Muscle layer of colon (tissue), 2 donors: ENCODE measurements at regions not wholly inside any gene's neighbourhood (a gene's known extent, or its start where the extent isn't known, plus 50 kb on each side); places are given as distances from the start of the nearest gene placed in this dataset.

Experiments used
- H3K27ac ChIP-seq: one replicate; pipeline ENCODE4 v1.7.0; 2013; ENCODE audit warnings: low read depth, mild to moderate bottlenecking, low read length, moderate library complexity
- H3K27me3 ChIP-seq, 2 donors: one replicate each; pipeline ENCODE4 v1.7.0; 2013; ENCODE audit warnings: low read length in 2 of 2, mild to moderate bottlenecking in 2 of 2; ENCODE audit not compliant: insufficient read depth in 2 of 2, control insufficient read depth in 1 of 2
- H3K36me3 ChIP-seq: one replicate; pipeline ENCODE4 v1.7.0; 2013; ENCODE audit warnings: mild to moderate bottlenecking, low read length; ENCODE audit not compliant: insufficient read depth
- H3K4me1 ChIP-seq: one replicate; pipeline ENCODE4 v1.7.0; 2013; ENCODE audit warnings: mild to moderate bottlenecking, low read length; ENCODE audit not compliant: insufficient read depth
- H3K4me3 ChIP-seq, 2 donors: one replicate each; pipeline ENCODE4 v1.7.0; 2013; ENCODE audit warnings: low read length in 2 of 2, low read depth in 1 of 2, mild to moderate bottlenecking in 1 of 2, moderate library complexity in 1 of 2
- H3K9ac ChIP-seq: one replicate; pipeline ENCODE4 v1.7.0; 2013; ENCODE audit warnings: low read length
- H3K9me3 ChIP-seq: one replicate; pipeline ENCODE4 v1.7.0; 2013; ENCODE audit warnings: mild to moderate bottlenecking, low read length
- donor health status: abdominal sarcoma.
- donor health status: Adenocarcinoma of cecum.

DNA sequence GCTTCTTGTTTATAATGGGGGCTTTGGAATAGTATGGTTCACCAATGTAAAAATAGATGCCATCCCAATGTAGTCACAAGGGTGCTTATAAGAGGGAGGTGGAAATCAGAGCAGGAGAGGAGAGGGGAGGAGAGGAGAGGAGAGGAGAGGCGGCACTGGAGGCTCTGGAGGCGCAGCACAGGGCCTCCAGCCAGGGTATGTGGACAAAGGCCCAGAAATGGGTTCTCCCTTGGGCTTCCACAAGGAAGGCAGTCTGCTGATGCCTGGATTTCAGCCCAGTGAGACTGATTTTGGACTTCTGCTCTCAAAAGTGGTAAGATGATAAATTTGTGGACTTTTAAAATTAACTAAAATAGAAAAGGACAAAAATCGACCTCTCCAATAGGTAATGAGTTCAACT, 116.8 kb downstream of the RNASET2 start:
- no peak overlapping the region for H3K4me3 ChIP-seq
- no peaks in the 10 kb centered on the region for H3K4me1 ChIP-seq
- H3K9ac ChIP-seq, result no peak overlapping the region
- H3K27ac ChIP-seq, result no peak overlapping the region
- no peaks in the 10 kb centered on the region for H3K9me3 ChIP-seq
- H3K36me3 ChIP-seq, result no peaks in the 10 kb centered on the region
- no peaks in the 10 kb centered on the region for H3K27me3 ChIP-seq

DNA sequence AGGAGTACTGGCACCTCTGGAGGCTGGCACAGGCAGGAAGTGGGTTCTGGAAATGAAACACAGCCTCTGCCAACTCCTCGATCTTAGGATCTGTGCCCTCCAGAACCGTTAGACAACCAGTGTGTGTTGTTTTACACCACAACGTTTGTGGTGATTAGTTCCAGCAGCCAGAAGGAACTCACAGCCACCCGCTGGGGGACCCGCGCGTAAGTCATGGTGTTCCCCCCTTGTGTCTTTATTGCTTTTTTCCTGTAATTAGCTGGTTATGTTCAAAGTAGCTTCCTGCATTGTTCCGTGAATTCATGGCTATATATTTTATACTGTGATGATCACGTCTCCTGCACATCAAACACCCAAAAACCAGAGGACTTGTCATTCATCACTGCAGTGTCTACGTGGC, 117.4 kb downstream of the RNASET2 start:
- no peaks in the 10 kb centered on the region for H3K36me3 ChIP-seq
- H3K9me3 ChIP-seq, result no peaks in the 10 kb centered on the region
- no peaks in the 10 kb centered on the region for H3K27me3 ChIP-seq
- no peak overlapping the region for H3K9ac ChIP-seq
- no peak overlapping the region for H3K27ac ChIP-seq
- H3K4me1 ChIP-seq, result no peaks in the 10 kb centered on the region
- no peak overlapping the region for H3K4me3 ChIP-seq

DNA sequence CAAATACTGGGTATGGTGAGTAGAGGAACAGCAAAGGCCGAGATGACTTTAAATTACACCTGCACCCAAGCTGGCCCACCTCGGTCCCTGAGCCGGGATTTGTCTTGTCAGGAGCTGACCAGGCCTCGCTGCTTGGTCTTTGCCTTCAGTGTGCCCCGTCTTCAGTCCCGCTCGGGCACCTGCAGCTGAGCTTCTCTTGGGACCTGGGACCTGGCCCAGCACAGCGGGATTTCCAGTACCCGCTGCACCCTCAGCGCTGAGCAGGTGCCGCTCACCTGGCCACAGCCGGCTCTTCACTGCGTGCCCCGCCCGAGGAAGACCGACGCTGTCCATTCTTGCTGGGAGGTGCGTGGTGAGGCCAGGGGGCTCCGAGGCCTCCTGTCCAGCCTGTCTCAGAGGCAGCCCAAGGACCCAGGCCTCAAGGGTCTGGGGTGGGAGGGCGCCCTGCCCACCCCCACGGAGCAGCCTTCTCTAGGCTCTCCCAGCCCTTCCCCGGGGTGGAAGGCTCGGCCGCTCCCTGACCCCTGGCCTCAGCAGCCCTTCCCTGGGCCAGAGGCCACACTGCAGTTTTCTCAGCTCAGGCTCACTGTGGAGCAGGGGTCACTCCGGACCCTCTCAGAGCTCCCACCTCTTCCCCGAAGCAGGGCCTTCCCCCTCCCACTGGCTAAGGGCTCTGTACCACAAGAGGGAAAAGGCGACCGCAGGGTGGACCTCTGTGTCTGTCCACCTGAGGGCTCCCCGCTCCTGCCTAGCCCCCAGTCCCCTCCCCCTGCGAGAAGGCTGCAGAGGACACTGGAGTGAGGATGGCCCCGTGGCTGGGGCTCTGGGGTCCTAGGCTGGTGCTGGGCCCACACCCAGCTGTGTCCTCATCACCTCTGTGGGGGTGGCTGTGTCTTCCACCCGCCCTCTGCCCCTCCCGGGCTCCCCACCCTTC, 119.3 kb downstream of the RNASET2 start:
- H3K27ac ChIP-seq, result no peak overlapping the region
- H3K4me3 ChIP-seq, result no peak overlapping the region
- no peaks in the 10 kb centered on the region for H3K9me3 ChIP-seq
- no peaks in the 10 kb centered on the region for H3K27me3 ChIP-seq
- no peak overlapping the region for H3K9ac ChIP-seq
- H3K36me3 ChIP-seq, result no peaks in the 10 kb centered on the region
- no peaks in the 10 kb centered on the region for H3K4me1 ChIP-seq

DNA sequence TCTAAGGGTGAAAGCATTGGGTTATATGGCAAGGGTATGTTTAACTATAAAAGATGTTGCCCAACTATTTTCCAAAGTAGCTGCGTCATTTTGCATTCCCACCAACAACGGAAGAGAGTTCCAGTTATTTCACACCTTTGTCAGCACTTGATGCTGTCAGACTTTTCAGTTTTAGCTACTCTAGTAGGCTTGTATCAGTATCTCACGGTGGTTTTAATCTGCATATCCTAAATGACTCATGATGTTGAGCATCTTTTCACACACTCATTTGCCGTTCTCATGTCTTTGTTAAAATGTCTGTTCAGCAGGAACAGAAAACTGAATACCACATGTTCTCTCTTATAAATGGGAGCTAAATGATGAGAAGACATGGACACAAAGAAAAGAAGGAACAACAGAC, 122.3 kb downstream of the RNASET2 start:
- Histone ChIP-seq H3K36me3 (no peaks in the 10 kb centered on the region), H3K4me3 (no peak overlapping the region), H3K4me1 (no peaks in the 10 kb centered on the region), H3K27ac (no peak overlapping the region), H3K9me3 (no peaks in the 10 kb centered on the region), H3K27me3 (no peaks in the 10 kb centered on the region), H3K9ac (no peak overlapping the region)

DNA sequence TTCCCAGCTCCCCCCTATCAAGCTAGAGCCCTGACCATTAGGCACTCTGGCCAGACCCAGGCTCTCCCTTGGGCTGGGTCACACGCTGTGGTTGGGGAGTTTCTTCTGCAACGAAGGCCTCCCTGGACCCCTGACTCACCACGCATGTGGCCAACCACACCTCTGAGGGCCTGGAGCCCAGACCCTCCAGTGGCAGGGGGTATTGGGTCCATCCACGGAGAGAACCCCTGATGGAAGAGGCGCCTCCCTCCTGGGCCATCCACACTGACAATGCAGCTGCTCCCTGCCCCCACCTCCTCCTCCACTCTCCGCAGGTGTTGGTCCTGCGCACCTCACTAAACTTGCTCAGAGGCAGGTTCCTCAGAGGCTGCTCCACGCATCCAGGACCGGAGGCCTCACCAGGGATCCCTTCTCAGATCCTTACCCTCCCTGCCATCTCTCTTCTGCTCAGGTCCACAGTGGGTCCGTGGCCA, 125.4 kb downstream of the RNASET2 start:
- H3K4me3 ChIP-seq, result no peak overlapping the region
- H3K9ac ChIP-seq, result no peak overlapping the region
- H3K27ac ChIP-seq, result no peak overlapping the region
- no peaks in the 10 kb centered on the region for H3K9me3 ChIP-seq
- no peaks in the 10 kb centered on the region for H3K36me3 ChIP-seq
- H3K4me1 ChIP-seq, result no peaks in the 10 kb centered on the region
- no peaks in the 10 kb centered on the region for H3K27me3 ChIP-seq

DNA sequence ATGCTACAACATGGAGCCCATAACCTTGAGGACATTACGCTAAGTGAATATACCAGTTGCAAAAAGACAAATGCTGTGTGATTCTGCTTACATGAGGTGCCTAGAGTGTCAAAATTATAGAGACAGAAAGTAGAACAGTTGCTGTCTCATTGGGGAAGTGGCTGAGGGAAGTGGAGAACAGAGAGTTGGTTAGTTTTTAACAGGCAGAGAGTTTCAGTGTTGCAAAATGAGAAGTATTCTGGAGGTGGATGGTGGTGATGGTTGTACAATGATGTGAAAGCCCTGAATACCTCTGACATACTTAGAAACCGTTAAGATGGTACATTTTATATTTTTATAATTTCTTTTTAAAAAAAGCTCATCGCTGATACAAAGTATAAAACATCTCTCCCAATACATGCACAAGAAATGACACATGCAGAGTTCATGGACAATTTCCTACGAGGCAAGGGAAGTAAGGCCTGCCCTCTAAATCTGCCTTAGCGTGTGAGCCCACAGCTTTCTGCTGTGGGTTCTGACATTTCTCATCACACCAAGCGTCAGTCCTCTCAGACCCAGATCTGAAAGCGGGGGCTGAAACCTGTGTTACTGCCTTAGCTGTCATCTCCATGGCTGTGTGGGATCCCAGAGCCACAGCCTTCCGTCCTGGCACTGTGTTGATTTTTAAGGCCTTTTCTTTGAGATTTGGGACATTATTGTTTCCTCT, 126.0 kb downstream of the RNASET2 start:
- H3K9ac ChIP-seq, result no peak overlapping the region
- no peaks in the 10 kb centered on the region for H3K9me3 ChIP-seq
- no peaks in the 10 kb centered on the region for H3K36me3 ChIP-seq
- H3K27me3 ChIP-seq, result no peaks in the 10 kb centered on the region
- H3K4me3 ChIP-seq, result no peak overlapping the region
- no peak overlapping the region for H3K27ac ChIP-seq
- no peaks in the 10 kb centered on the region for H3K4me1 ChIP-seq

DNA sequence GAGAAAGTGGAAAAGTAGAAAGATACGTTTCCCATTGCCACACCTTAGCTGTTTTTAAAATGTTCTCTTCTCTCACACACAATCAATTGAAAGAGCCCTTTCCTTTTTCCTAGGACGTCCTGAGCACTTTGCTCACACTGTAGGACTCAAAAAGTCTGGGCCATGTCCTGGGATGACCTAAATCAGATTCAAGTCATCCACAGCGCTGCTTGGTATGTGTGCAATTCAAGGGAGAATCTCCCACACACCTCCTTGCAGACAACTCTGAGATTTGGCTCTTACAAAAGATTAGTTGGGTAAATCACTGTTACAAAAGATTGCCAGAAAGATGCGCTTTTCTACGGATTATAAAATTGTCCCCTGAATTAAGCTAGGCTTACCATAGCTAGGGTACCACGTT, 130.1 kb downstream of the RNASET2 start:
- no peaks in the 10 kb centered on the region for H3K4me1 ChIP-seq
- H3K9ac ChIP-seq, result no peak overlapping the region
- no peaks in the 10 kb centered on the region for H3K9me3 ChIP-seq
- H3K36me3 ChIP-seq, result no peaks in the 10 kb centered on the region
- H3K27ac ChIP-seq, result no peak overlapping the region
- H3K4me3 ChIP-seq, result no peak overlapping the region
- no peaks in the 10 kb centered on the region for H3K27me3 ChIP-seq

DNA sequence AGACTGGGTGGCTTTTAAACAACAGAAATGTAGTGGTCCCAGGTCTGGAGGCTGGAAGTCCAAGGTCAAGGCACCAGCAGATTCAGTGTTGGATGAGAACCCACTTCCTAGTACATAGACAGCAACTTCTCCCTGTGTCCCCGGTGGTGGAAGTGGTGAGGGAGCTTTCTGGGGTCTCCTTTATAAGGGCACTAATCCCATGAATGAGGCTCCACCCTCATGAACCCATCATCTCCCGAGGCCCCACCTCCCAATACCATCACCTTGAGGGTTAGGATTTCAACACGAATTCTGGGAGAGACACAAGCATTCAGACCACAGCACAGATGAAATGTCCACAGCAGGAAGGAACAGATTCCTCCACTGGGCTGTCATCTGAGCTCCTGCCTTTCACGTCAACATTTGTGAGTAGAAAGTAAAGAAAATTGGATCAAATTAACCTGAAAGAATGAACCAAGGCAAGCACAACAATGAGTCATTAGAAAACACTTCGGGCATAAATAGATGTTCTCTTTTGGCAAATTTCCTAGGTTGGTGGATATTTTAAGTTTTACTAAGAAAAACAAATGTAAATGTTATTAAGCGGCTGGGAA, 130.7 kb downstream of the RNASET2 start:
- Histone ChIP-seq H3K9ac (no peak overlapping the region), H3K4me3 (no peak overlapping the region), H3K27ac (no peak overlapping the region), H3K36me3 (no peaks in the 10 kb centered on the region), H3K27me3 (no peaks in the 10 kb centered on the region), H3K4me1 (no peaks in the 10 kb centered on the region), H3K9me3 (no peaks in the 10 kb centered on the region)

DNA sequence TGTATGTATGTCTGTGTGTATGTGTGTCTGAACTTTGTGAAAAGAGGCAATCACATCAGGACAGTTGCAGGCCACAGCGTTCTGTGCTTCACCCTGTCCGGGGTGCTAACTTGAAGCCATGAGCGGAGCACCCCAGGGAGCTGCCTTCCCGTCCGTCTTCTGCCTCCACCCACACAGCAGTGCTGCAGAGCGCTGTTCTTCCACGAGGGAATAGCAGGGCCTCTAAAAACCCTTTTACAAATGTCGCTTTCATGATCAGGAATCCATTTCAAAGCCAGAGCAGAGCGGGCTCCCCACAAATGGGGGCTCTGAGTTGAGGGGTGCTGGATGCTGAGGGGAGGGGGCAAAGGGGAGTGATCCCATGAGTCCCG, 131.5 kb downstream of the RNASET2 start:
- no peaks in the 10 kb centered on the region for H3K27me3 ChIP-seq
- H3K36me3 ChIP-seq, result no peaks in the 10 kb centered on the region
- H3K4me1 ChIP-seq, result no peaks in the 10 kb centered on the region
- no peak overlapping the region for H3K4me3 ChIP-seq
- H3K9me3 ChIP-seq, result no peaks in the 10 kb centered on the region
- no peak overlapping the region for H3K27ac ChIP-seq
- no peak overlapping the region for H3K9ac ChIP-seq

DNA sequence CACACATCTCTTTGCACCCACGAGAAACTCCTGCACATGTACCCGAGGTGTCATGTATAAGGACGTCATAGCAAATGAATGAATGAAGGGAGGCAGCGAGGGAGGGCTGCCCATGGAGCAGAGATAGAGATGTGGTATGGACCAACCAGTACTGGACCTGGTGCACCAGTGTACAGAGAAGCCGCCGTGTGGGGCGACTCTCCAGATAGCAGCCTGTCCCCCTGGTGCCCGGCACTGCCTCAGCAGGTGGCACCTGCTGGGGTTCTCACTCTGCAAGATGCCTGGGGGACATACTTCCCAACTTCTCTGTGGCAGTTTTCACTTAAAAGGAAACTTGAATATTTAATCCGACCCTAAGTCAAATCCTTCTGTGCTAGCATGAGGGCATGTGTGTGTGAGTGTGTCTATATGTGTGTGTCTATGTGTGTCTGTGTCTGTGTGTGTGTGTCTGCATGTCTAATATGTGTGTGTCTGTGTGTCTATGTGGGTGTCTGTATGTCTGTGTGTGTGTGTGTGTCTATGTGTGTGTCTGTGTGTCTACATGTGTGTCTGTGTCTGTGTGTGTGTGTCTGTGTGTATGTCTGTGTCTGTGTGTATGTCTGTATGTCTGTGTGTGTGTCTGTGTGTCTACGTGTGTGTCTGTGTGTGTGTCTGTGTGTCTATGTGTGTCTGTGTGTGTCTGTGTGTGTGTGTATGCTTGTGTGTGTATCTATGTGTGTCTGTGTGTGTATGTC, 132.0 kb downstream of the RNASET2 start:
- Histone ChIP-seq H3K9ac (no peak overlapping the region), H3K27me3 (no peaks in the 10 kb centered on the region), H3K36me3 (no peaks in the 10 kb centered on the region), H3K9me3 (no peaks in the 10 kb centered on the region), H3K27ac (no peak overlapping the region), H3K4me1 (no peaks in the 10 kb centered on the region), H3K4me3 (no peak overlapping the region)

DNA sequence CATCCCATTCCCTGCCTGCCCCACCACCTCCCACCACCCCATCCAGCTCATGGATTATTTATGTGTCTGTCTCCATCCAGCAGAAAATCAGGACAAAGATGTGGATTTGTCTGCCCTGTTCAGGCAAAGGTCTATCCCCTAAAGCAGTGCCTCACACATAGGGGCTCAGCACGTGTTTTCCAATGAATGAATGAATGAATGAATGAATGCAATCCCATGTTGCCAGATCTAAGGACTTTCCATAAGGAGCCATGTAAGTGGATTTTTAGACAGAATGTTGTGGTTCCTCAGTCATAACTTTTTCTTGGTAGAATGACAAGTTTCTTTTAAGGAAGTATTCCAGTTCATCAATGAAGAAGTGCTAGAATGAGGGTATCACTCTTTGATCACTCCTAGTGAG, 133.7 kb downstream of the RNASET2 start:
- H3K36me3 ChIP-seq, result no peaks in the 10 kb centered on the region
- H3K9me3 ChIP-seq, result no peaks in the 10 kb centered on the region
- no peaks in the 10 kb centered on the region for H3K4me1 ChIP-seq
- H3K27me3 ChIP-seq, result no peaks in the 10 kb centered on the region
- no peak overlapping the region for H3K9ac ChIP-seq
- no peak overlapping the region for H3K4me3 ChIP-seq
- H3K27ac ChIP-seq, result no peak overlapping the region
